GM10266 (cell line): ENCODE measurements at regions not wholly inside any gene's neighbourhood (a gene's known extent, or its start where the extent isn't known, plus 50 kb on each side); places are given as distances from the start of the nearest gene placed in this dataset.
A peak's percentile ranks its signal among the peaks of the same experiment; 100 is the strongest.

Experiments
- DNase-seq: peaks from one replicate; pipeline ENCODE4 v3.0.0; 2012; ENCODE audit errors: extremely low spot score
- CTCF ChIP-seq: IDR thresholded peaks from 2 replicates; pipeline ENCODE4 v1.5.1; 2012; ENCODE audit warnings: mild to moderate bottlenecking, low read depth; ENCODE audit not compliant: control insufficient read depth, insufficient read depth; ENCODE audit errors: missing control alignments

- TF ChIP-seq CTCF = no peak
- no peak for DNase-seq
These were observed 469.7 kb downstream of the CPS1 start for GRCh38 chr2:211026109-211026508.

- TF ChIP-seq CTCF = no peak
- DNase-seq = no peak
These were observed 471.6 kb downstream of the CPS1 start for GRCh38 chr2:211027976-211028375.

GRCh38 chr2:211033765-211034164, 477.4 kb downstream of the CPS1 start:
- TF ChIP-seq CTCF = peak; percentile 8
- DNase-seq = no peak

GRCh38 chr2:211035548-211036185, 479.3 kb downstream of the CPS1 start:
- DNase-seq = no peak
- peak; percentile 32 for TF ChIP-seq CTCF

- no peak for DNase-seq
- no peak for TF ChIP-seq CTCF
These were observed 488.6 kb downstream of the CPS1 start for GRCh38 chr2:211045025-211045424.

GRCh38 chr2:211049321-211050018, 493.1 kb downstream of the CPS1 start:
- no peak for DNase-seq
- TF ChIP-seq CTCF = no peak

- TF ChIP-seq CTCF = no peak
- no peak for DNase-seq
These were observed 499.0 kb downstream of the CPS1 start for GRCh38 chr2:211055438-211055837.
